ENCODE measurements at regions not wholly inside any gene's neighbourhood (a gene's known extent, or its start where the extent isn't known, plus 50 kb on each side); places are given as distances from the start of the nearest gene placed in this dataset.

GRCh38 chr16:52652033-52652432 lies 105.1 kb upstream of the TOX3 start:
- CTCF ChIA-PET, result no interaction called here
- Histone ChIP-seq H3K4me3 (ENCODE audit: low read length) (no peak overlapping the region), H3K36me3 (ENCODE audit: low read depth, low read length) (no peaks in the 10 kb centered on the region), H3K79me2 (ENCODE audit: low read length) (no peaks in the 10 kb centered on the region), H3F3A (ENCODE audit: low read length, unreplicated experiment) (no peaks in the 10 kb centered on the region), H3K4me1 (ENCODE audit: insufficient read depth, low read length) (no peaks in the 10 kb centered on the region), H3K27ac (ENCODE audit: low read length) (no peak overlapping the region), H3K9me3 (ENCODE audit: low read length) (no peaks in the 10 kb centered on the region), H2AFZ (ENCODE audit: low read length) (no peak overlapping the region), H3K9me2 (replicated peaks; ENCODE audit: low read length) (no peaks in the 10 kb centered on the region), H3K4me2 (ENCODE audit: low read length) (no peak overlapping the region), H3K27me3 (ENCODE audit: low read length) (no peaks in the 10 kb centered on the region), H4K20me1 (ENCODE audit: low read length) (no peaks in the 10 kb centered on the region), H3K9ac (ENCODE audit: low read length) (no peak overlapping the region)
- TF ChIP-seq CTCF (conservative IDR thresholded peaks at IDR 0.05; ENCODE audit: low read depth, low read length) (no peak), EZH2 (IDR thresholded peaks at IDR 0.05; ENCODE audit: low read length, unreplicated experiment) (no peak), EZH2phosphoT487 (IDR thresholded peaks at IDR 0.05; ENCODE audit: borderline replicate concordance, low read length) (no peak)
- DNase-seq (no peak), ATAC-seq (no peak)
- no TSS peak for BruUV-seq (replicated peaks)
- intact Hi-C loops (cut with micrococcal nuclease), result no loop called here
- POLR2A ChIA-PET (ENCODE audit: unreplicated experiment), result no interaction called here

GRCh38 chr16:52650789-52651188 lies 103.8 kb upstream of the TOX3 start:
- ATAC-seq (no peak), DNase-seq (no peak)
- H3K4me1 ChIP-seq (ENCODE audit: insufficient read depth, low read length), result no peaks in the 10 kb centered on the region
- H3K27ac ChIP-seq (ENCODE audit: low read length), result no peak overlapping the region
- intact Hi-C loops (cut with micrococcal nuclease), result no loop called here
- no peaks in the 10 kb centered on the region for H4K20me1 ChIP-seq (ENCODE audit: low read length)
- no peak overlapping the region for H3K4me2 ChIP-seq (ENCODE audit: low read length)
- POLR2A ChIA-PET (ENCODE audit: unreplicated experiment), result no interaction called here
- H3K79me2 ChIP-seq (ENCODE audit: low read length), result no peaks in the 10 kb centered on the region
- H3K9ac ChIP-seq (ENCODE audit: low read length), result no peak overlapping the region
- H3K4me3 ChIP-seq (ENCODE audit: low read length), result no peak overlapping the region
- no peaks in the 10 kb centered on the region for H3K9me3 ChIP-seq (ENCODE audit: low read length)
- no peaks in the 10 kb centered on the region for H3K27me3 ChIP-seq (ENCODE audit: low read length)
- CTCF ChIA-PET, result no interaction called here
- H3F3A ChIP-seq (ENCODE audit: low read length, unreplicated experiment), result no peaks in the 10 kb centered on the region
- BruUV-seq (replicated peaks), result no TSS peak
- H2AFZ ChIP-seq (ENCODE audit: low read length), result no peak overlapping the region
- H3K9me2 ChIP-seq (replicated peaks; ENCODE audit: low read length), result no peaks in the 10 kb centered on the region
- no peak for TF ChIP-seq CTCF (conservative IDR thresholded peaks at IDR 0.05; ENCODE audit: low read depth, low read length)
- H3K36me3 ChIP-seq (ENCODE audit: low read depth, low read length), result no peaks in the 10 kb centered on the region

- CTCF ChIA-PET, result no interaction called here
- no peaks in the 10 kb centered on the region for H3K9me2 ChIP-seq (replicated peaks; ENCODE audit: low read length)
- no peak overlapping the region for H3K9ac ChIP-seq (ENCODE audit: low read length)
- intact Hi-C loops (cut with micrococcal nuclease), result no loop called here
- no peak for TF ChIP-seq EZH2phosphoT487 (IDR thresholded peaks at IDR 0.05; ENCODE audit: borderline replicate concordance, low read length)
- no peak for TF ChIP-seq CTCF (conservative IDR thresholded peaks at IDR 0.05; ENCODE audit: low read depth, low read length)
- TF ChIP-seq EZH2 (IDR thresholded peaks at IDR 0.05; ENCODE audit: low read length, unreplicated experiment), result no peak
- no peak overlapping the region for H3K4me3 ChIP-seq (ENCODE audit: low read length)
- H3K36me3 ChIP-seq (ENCODE audit: low read depth, low read length), result no peaks in the 10 kb centered on the region
- H3K79me2 ChIP-seq (ENCODE audit: low read length), result no peaks in the 10 kb centered on the region
- ATAC-seq (no peak), DNase-seq (no peak)
- POLR2A ChIA-PET (ENCODE audit: unreplicated experiment), result no interaction called here
- H3K27ac ChIP-seq (ENCODE audit: low read length), result no peak overlapping the region
- no peaks in the 10 kb centered on the region for H3K27me3 ChIP-seq (ENCODE audit: low read length)
- no peaks in the 10 kb centered on the region for H3F3A ChIP-seq (ENCODE audit: low read length, unreplicated experiment)
- H3K4me1 ChIP-seq (ENCODE audit: insufficient read depth, low read length), result no peaks in the 10 kb centered on the region
- H3K9me3 ChIP-seq (ENCODE audit: low read length), result no peaks in the 10 kb centered on the region
- H3K4me2 ChIP-seq (ENCODE audit: low read length), result no peak overlapping the region
- H4K20me1 ChIP-seq (ENCODE audit: low read length), result no peaks in the 10 kb centered on the region
- no peak overlapping the region for H2AFZ ChIP-seq (ENCODE audit: low read length)
- BruUV-seq (replicated peaks), result no TSS peak
These were observed 103.4 kb upstream of the TOX3 start for GRCh38 chr16:52650318-52650717.

Measured in PC-3 (cell line).